ENCODE measurements at regions not wholly inside any gene's neighbourhood (a gene's known extent, or its start where the extent isn't known, plus 50 kb on each side); places are given as distances from the start of the nearest gene placed in this dataset.

DNA sequence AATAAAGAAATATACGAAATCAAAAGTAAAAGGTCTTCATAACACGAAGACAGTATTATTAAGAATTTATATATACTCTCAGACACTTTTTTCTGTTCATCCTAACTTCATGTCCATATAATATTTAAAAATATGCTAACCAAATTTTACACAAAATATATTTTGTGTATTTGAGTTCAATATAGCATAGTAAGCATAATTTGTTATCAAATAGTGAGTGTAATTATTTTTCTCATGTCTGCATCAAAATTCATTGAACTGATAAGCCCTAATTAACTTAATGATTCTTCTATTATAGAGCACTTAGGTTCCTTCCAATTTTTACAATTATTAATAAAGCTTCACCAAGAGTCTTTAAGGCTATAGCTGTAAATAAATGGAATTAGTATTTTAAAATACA is 99.7 kb upstream of the SYT1 start:
- TF ChIP-seq FOS (IDR thresholded peaks at IDR 0.05; ENCODE audit: borderline replicate concordance, insufficient read depth, low read length) (no peak), JUN (IDR thresholded peaks at IDR 0.05; ENCODE audit: borderline replicate concordance, insufficient read depth, insufficient read length, low read depth) (no peak), EZH2 (IDR thresholded peaks at IDR 0.05; ENCODE audit: borderline replicate concordance, low read depth, low read length, severe bottlenecking) (no peak), GATA2 (IDR thresholded peaks at IDR 0.05; ENCODE audit: insufficient read depth, insufficient read length, low read depth, low read length) (no peak), POLR2A (IDR thresholded peaks at IDR 0.05; ENCODE audit: low read depth, low read length) (no peak), MYC (IDR thresholded peaks at IDR 0.05; ENCODE audit: low read depth, low read length) (no peak), POLR2AphosphoS5 (IDR thresholded peaks at IDR 0.05; ENCODE audit: insufficient read depth, low read depth, low read length) (no peak)
- TF ChIP-seq, protein P1, sequence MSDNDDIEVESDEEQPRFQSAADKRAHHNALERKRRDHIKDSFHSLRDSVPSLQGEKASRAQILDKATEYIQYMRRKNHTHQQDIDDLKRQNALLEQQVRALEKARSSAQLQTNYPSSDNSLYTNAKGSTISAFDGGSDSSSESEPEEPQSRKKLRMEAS (IDR thresholded peaks at IDR 0.05; ENCODE audit: insufficient read depth, insufficient read length) = no peak
- TF ChIP-seq, protein P2, sequence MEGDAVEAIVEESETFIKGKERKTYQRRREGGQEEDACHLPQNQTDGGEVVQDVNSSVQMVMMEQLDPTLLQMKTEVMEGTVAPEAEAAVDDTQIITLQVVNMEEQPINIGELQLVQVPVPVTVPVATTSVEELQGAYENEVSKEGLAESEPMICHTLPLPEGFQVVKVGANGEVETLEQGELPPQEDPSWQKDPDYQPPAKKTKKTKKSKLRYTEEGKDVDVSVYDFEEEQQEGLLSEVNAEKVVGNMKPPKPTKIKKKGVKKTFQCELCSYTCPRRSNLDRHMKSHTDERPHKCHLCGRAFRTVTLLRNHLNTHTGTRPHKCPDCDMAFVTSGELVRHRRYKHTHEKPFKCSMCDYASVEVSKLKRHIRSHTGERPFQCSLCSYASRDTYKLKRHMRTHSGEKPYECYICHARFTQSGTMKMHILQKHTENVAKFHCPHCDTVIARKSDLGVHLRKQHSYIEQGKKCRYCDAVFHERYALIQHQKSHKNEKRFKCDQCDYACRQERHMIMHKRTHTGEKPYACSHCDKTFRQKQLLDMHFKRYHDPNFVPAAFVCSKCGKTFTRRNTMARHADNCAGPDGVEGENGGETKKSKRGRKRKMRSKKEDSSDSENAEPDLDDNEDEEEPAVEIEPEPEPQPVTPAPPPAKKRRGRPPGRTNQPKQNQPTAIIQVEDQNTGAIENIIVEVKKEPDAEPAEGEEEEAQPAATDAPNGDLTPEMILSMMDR (IDR thresholded peaks at IDR 0.05; ENCODE audit: extremely low read depth in 1 of 2, insufficient read depth in 1 of 2, low read depth in 1 of 2, low read length in 2 of 2) = no peak

More for the DNA sequence above, 99.7 kb upstream of the SYT1 start:
- H3K79me2 ChIP-seq (ENCODE audit: control insufficient read depth, insufficient read depth, low read length) = no peaks in the 10 kb centered on the region
- H3K27ac ChIP-seq (ENCODE audit: insufficient read depth, low read depth, low read length) = no peak overlapping the region
- H4K20me1 ChIP-seq (replicated peaks; ENCODE audit: control insufficient read depth, extremely low read depth, insufficient read depth, low read length) = no peaks in the 10 kb centered on the region
- FAIRE-seq (peak; percentile 15), DNase-seq (ENCODE audit: low read depth, low spot score) (no peak)
- H3K9me1 ChIP-seq (replicated peaks; ENCODE audit: control insufficient read depth, extremely low read depth, insufficient read depth, low read length) = no peaks in the 10 kb centered on the region
- ChIA-PET POLR2A (no interaction called here), CTCF (no interaction called here)
- intact Hi-C loops (cut with micrococcal nuclease) (no loop called here), dilution Hi-C loops (cut with MboI; ENCODE audit: extremely low pct_ligation_motif_present, low sequenced_read_pairs) (no loop called here)
- H3K9me3 ChIP-seq (replicated peaks; ENCODE audit: control insufficient read depth, insufficient read depth, low read length) = no peaks in the 10 kb centered on the region
- no TSS peak for BruUV-seq (replicated peaks)
- no peaks in the 10 kb centered on the region for H3K27me3 ChIP-seq (ENCODE audit: control insufficient read depth in 2 of 2, insufficient read depth in 2 of 2, low read length in 2 of 2)
- no peak overlapping the region for H3K9ac ChIP-seq (replicated peaks; ENCODE audit: extremely low read depth, insufficient read depth, low read length)
- no peaks in the 10 kb centered on the region for H3K36me3 ChIP-seq (ENCODE audit: control insufficient read depth in 2 of 2, extremely low read depth in 1 of 2, insufficient read depth in 2 of 2, low read length in 2 of 2)
- no peak overlapping the region for H3K4me2 ChIP-seq (ENCODE audit: insufficient read depth, low read length)
- H2AFZ ChIP-seq (ENCODE audit: low read depth, low read length) = no peak overlapping the region
- H3K4me1 ChIP-seq (ENCODE audit: control insufficient read depth, extremely low read depth, insufficient read depth, low read length) = no peaks in the 10 kb centered on the region
- H3K4me3 ChIP-seq (replicated peaks in 1 of 3; ENCODE audit: insufficient read depth in 1 of 3, low read depth in 1 of 3, low read length in 3 of 3) = no peak overlapping the region
